GM23248 (cell line): ENCODE measurements at regions not wholly inside any gene's neighbourhood (a gene's known extent, or its start where the extent isn't known, plus 50 kb on each side); places are given as distances from the start of the nearest gene placed in this dataset.
"Not testable (repeated sequence)": the region's sequence is repeated elsewhere in the genome, so short reads cannot be mapped to it uniquely, and the experiment has no call there.

ENCODE experiments used
- DNase-seq: peaks from one replicate; pipeline ENCODE4 v3.0.0-alpha.2; 2015
- H2AFZ ChIP-seq: fragments of 200-600 bp; sonication (generic); 2 replicates; pipeline ENCODE4 v1.6.1; 2016; ENCODE audit warnings: antibody characterized with exemption
- H3F3A ChIP-seq: fragments of 200-600 bp; sonication (generic); 2 replicates; pipeline ENCODE4 v1.6.1; 2016; ENCODE audit warnings: mild to moderate bottlenecking, antibody characterized with exemption, mixed run types; ENCODE audit not compliant: insufficient read depth
- H3K27ac ChIP-seq: fragments of 200-600 bp; sonication (generic); 2 replicates; pipeline ENCODE4 v1.5.1; 2016; ENCODE audit warnings: mild to moderate bottlenecking
- H3K27me3 ChIP-seq: fragments of 200-600 bp; sonication (generic); replicated peaks from 2 replicates; pipeline ENCODE4 v1.6.1; 2016; ENCODE audit warnings: mild to moderate bottlenecking; ENCODE audit not compliant: insufficient read depth
- H3K36me3 ChIP-seq: fragments of 200-600 bp; sonication (generic); 2 replicates; pipeline ENCODE4 v1.6.1; 2016; ENCODE audit warnings: low read depth, mild to moderate bottlenecking
- H3K4me1 ChIP-seq: fragments of 200-600 bp; sonication (generic); 2 replicates; pipeline ENCODE4 v1.6.1; 2016; ENCODE audit warnings: mild to moderate bottlenecking; ENCODE audit not compliant: insufficient read depth
- H3K4me2 ChIP-seq: fragments of 200-600 bp; sonication (generic); one replicate; pipeline ENCODE4 v1.6.1; 2016; ENCODE audit warnings: mild to moderate bottlenecking; ENCODE audit not compliant: unreplicated experiment
- H3K4me3 ChIP-seq: fragments of 200-600 bp; sonication (generic); 2 replicates; pipeline ENCODE4 v1.5.1; 2016; ENCODE audit warnings: mild to moderate bottlenecking
- H3K79me2 ChIP-seq: fragments of 200-600 bp; sonication (generic); 2 replicates; pipeline ENCODE4 v1.6.1; 2016; ENCODE audit warnings: mild to moderate bottlenecking; ENCODE audit not compliant: insufficient read depth
- H3K9ac ChIP-seq: fragments of 200-600 bp; sonication (generic); 2 replicates; pipeline ENCODE4 v1.6.1; 2016; ENCODE audit warnings: mild to moderate bottlenecking
- H3K9me2 ChIP-seq: fragments of 200-600 bp; sonication (generic); 2 replicates; pipeline ENCODE4 v1.6.1; 2016; ENCODE audit warnings: mixed run types, mild to moderate bottlenecking, moderate library complexity; ENCODE audit not compliant: insufficient read depth
- H3K9me3 ChIP-seq: fragments of 200-600 bp; sonication (generic); one replicate; pipeline ENCODE4 v1.6.1; 2017; ENCODE audit warnings: low read depth
- H4K20me1 ChIP-seq: fragments of 200-600 bp; sonication (generic); 2 replicates; pipeline ENCODE4 v1.6.0; 2016; ENCODE audit not compliant: insufficient read depth
- EZH2 ChIP-seq: fragments of 200-600 bp; sonication (generic); IDR thresholded peaks from 2 replicates; pipeline ENCODE4 v1.6.1; 2018; ENCODE audit warnings: antibody characterized with exemption, mild to moderate bottlenecking; ENCODE audit not compliant: insufficient read depth, poor library complexity, severe bottlenecking
- EZH2phosphoT487 ChIP-seq: fragments of 200-600 bp; sonication (generic); IDR thresholded peaks from 2 replicates; pipeline ENCODE4 v1.6.1; 2018; ENCODE audit warnings: antibody characterized with exemption, moderate library complexity, mild to moderate bottlenecking, low read depth; ENCODE audit not compliant: insufficient read depth
- WGBS, 2 experiments: methylation state at CpG; one replicate each; pipeline ENCODE4 v1.1.6; 2015 to 2017; ENCODE audit warnings: low lambda C conversion rate in 2 of 2, low coverage in 1 of 2; ENCODE audit errors: missing lambda C conversion rate in 2 of 2; 5-methylcytosine and 5-hydroxymethylcytosine counted together
- in situ Hi-C: fragments of 300-500 bp; cut with MboI; formaldehyde crosslinking; loops from 2 replicates; pipeline ENCODE4 v1.15.0; 2020

- Histone ChIP-seq H3K4me3 (no peak overlapping the region), H3K27me3 (no peaks in the 10 kb centered on the region), H3K9ac (no peak overlapping the region), H3K4me1 (no peaks in the 10 kb centered on the region), H3K36me3 (no peaks in the 10 kb centered on the region), H2AFZ (no peak overlapping the region), H3K79me2 (no peaks in the 10 kb centered on the region), H3F3A (no peaks in the 10 kb centered on the region), H3K9me2 (no peaks in the 10 kb centered on the region), H3K9me3 (no peaks in the 10 kb centered on the region), H3K4me2 (no peak overlapping the region), H3K27ac (no peak overlapping the region), H4K20me1 (no peaks in the 10 kb centered on the region)
- no peak for DNase-seq
- in situ Hi-C loops = no loop called here
- 4 to 7% methylated on average over 1 of the region's 1 CpG for WGBS, 2 experiments
- TF ChIP-seq EZH2 (no peak), EZH2phosphoT487 (no peak)
These were observed 704.5 kb upstream of the B3GALT2 start for GRCh38 chr1:193890935-193891334.

- in situ Hi-C loops = no loop called here
These were observed 698.6 kb upstream of the B3GALT2 start for GRCh38 chr1:193884848-193885558.

GRCh38 chr1:193877920-193878319 is 691.5 kb upstream of the B3GALT2 start:
- DNase-seq, H3K4me1 ChIP-seq, H3K79me2 ChIP-seq, H3K9me3 ChIP-seq, H3K4me3 ChIP-seq, H3K27me3 ChIP-seq, in situ Hi-C loops, H4K20me1 ChIP-seq, H3K9ac ChIP-seq, H3K9me2 ChIP-seq, H3K36me3 ChIP-seq, H3F3A ChIP-seq, H3K27ac ChIP-seq, H2AFZ ChIP-seq, H3K4me2 ChIP-seq: not testable (repeated sequence)
- WGBS, 2 experiments = 14 to 15% methylated on average over 1 of the region's 1 CpG

More at GRCh38 chr1:193884848-193885558, 698.6 kb upstream of the B3GALT2 start:
- WGBS, 2 experiments = 38 to 50% methylated on average over 11 of the region's 11 CpGs
- Histone ChIP-seq H3K4me1 (no peaks in the 10 kb centered on the region), H3K9ac (no peak overlapping the region), H3K9me3 (no peaks in the 10 kb centered on the region), H3K27me3 (no peaks in the 10 kb centered on the region), H2AFZ (no peak overlapping the region), H3K36me3 (no peaks in the 10 kb centered on the region), H3F3A (no peaks in the 10 kb centered on the region), H3K4me2 (no peak overlapping the region), H4K20me1 (no peaks in the 10 kb centered on the region), H3K27ac (no peak overlapping the region), H3K4me3 (no peak overlapping the region), H3K79me2 (no peaks in the 10 kb centered on the region), H3K9me2 (no peaks in the 10 kb centered on the region)
- TF ChIP-seq EZH2phosphoT487 = no peak
- no peak for TF ChIP-seq EZH2
- DNase-seq = no peak

- TF ChIP-seq EZH2 (no peak), EZH2phosphoT487 (no peak)
- no peak overlapping the region for H3K4me2 ChIP-seq
- H3K27me3 ChIP-seq = no peaks in the 10 kb centered on the region
- H3K9ac ChIP-seq = no peak overlapping the region
- no peaks in the 10 kb centered on the region for H3K79me2 ChIP-seq
- H3K9me3 ChIP-seq = no peaks in the 10 kb centered on the region
- H2AFZ ChIP-seq = no peak overlapping the region
- H4K20me1 ChIP-seq = no peaks in the 10 kb centered on the region
- H3F3A ChIP-seq = no peaks in the 10 kb centered on the region
- H3K9me2 ChIP-seq = no peaks in the 10 kb centered on the region
- WGBS, 2 experiments = 32 to 39% methylated on average over 5 of the region's 5 CpGs
- H3K27ac ChIP-seq = no peak overlapping the region
- no peak overlapping the region for H3K4me3 ChIP-seq
- no peaks in the 10 kb centered on the region for H3K4me1 ChIP-seq
- no peak for DNase-seq
- in situ Hi-C loops = no loop called here
- no peaks in the 10 kb centered on the region for H3K36me3 ChIP-seq
These were observed 682.0 kb upstream of the B3GALT2 start for GRCh38 chr1:193868425-193868824.

- Histone ChIP-seq H4K20me1 (no peaks in the 10 kb centered on the region), H3K79me2 (no peaks in the 10 kb centered on the region), H3K4me1 (no peaks in the 10 kb centered on the region), H3K9me3 (no peaks in the 10 kb centered on the region), H3K9ac (no peak overlapping the region), H3K36me3 (no peaks in the 10 kb centered on the region), H3K27me3 (no peaks in the 10 kb centered on the region), H3K4me3 (no peak overlapping the region), H3F3A (no peaks in the 10 kb centered on the region), H3K9me2 (no peaks in the 10 kb centered on the region), H3K27ac (no peak overlapping the region), H2AFZ (no peak overlapping the region), H3K4me2 (no peak overlapping the region)
- 22 to 26% methylated on average over 6 of the region's 6 CpGs for WGBS, 2 experiments
- TF ChIP-seq EZH2phosphoT487 (no peak), EZH2 (no peak)
- in situ Hi-C loops = no loop called here
- no peak for DNase-seq
These were observed 669.8 kb upstream of the B3GALT2 start for GRCh38 chr1:193856261-193856660.
